Mucosa of gallbladder (tissue), 1 donor: ENCODE measurements at regions not wholly inside any gene's neighbourhood (a gene's known extent, or its start where the extent isn't known, plus 50 kb on each side); places are given as distances from the start of the nearest gene placed in this dataset.
A peak's percentile ranks its signal among the peaks of the same experiment; 100 is the strongest.

ENCODE experiments used
- DNase-seq: peaks from one replicate; pipeline ENCODE4 v3.0.0-alpha.2; 2020; ENCODE audit warnings: low spot score
- donor health status: DM: no; HTN: no; CAD: no.

DNA sequence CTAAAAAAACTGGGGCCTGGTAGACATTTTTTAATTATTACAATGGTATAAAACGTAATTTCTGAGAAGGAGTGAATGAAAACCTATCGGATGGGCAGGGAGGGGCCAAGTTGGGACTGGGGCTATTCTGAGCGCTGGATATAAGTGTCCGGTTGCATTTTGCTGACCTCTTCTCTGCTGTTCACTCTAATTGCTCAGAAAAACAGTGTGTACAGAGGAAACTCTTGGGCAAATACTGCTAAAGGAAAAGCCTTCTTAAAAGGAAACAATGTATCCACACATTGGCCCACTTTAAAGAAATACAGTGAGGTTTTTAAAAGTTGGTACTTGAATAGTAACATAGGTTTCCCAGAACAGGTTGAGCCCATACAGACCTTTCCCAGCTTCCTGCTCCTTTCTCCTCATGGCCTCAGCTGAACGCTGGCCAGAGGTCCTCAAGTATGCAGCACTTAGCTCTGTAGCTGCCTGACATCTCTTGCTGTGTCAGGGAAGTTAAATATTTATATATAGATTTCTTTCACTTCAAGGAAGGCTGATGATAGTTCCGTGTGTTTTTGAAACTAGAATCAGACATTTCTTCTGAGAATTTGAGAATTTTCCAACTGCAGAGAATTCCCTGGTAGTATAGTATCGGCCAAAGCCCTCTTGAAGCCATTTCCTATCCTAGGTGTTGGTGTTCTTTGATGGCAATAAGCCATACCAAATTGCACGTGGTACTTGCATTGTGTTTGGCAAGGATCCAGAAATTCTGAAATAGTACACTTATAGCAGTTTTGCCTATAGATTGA is 97.1 kb upstream of the SLC4A4 start:
- peak; percentile 26 for DNase-seq

DNA sequence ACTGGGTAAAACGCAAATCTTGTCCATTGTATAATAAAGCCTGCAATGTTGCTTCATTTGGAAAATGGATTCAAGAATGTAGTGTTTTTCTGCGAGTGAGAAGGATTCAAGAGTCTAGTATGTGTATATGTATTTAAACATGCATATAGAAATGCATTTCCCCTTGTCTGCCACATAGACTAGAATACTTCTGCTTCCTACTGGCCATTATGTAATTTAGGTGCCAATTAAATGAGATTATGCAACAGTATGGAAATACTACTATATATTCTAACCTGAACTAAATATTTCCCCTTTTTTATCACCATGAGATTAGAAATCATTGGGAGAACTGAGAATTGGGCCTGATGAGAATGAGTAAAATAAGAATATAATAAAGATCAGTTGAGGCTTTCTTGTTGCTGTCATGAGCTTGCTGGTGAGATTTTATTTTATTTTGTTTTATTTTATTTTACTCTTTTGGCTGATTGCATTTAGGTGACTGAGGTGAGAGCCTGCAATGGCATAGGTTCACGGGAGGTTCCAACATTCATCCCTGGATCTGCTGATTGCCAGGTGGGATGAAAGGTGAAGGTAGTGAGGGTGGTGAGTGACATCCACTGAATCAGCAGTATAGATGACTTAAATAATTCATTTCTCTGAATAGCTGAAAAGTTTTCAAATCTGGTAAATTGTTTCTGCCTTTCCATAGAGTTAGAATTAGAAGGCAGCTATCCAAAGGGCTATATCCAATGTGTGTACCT is 95.6 kb upstream of the SLC4A4 start:
- no peak for DNase-seq

DNA sequence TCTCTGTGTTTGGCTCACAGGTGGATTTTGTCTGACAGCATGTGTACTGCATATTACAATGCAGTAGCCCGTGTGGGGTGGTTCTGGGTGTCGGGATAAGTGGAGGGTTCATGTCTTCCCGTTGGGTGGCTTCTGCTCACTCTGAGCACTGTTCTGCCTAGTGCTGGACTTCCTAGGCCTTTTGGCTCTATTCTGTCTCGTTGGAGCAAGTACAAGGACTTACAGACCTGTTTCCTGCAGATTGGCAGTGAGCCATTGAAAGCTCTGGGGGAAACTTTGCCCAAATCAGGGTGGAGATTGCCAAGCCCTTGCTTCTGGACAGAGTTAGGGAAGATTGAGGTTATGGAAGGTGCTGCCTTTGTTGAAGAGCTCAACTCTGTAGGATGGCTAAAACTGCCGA is 91.1 kb upstream of the SLC4A4 start:
- no peak for DNase-seq

DNA sequence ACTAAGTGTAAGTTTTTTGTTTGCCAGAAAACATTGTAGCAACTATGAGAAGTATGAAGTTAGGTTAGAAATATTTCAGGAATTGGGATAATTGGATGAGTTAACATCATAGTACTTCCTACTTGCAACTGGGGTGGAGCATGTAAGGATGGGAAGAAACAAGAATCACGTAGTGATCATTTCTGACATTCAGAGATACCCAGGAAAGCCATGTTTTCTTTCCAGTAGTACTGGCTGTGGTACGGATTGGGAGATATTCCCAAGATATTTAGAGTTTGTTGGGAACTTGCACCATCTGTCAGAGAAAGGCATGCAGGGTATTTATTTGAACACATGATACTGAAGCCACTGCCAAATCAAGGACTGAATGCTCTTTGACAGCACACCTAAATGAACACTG is 87.6 kb upstream of the SLC4A4 start:
- no peak for DNase-seq

DNA sequence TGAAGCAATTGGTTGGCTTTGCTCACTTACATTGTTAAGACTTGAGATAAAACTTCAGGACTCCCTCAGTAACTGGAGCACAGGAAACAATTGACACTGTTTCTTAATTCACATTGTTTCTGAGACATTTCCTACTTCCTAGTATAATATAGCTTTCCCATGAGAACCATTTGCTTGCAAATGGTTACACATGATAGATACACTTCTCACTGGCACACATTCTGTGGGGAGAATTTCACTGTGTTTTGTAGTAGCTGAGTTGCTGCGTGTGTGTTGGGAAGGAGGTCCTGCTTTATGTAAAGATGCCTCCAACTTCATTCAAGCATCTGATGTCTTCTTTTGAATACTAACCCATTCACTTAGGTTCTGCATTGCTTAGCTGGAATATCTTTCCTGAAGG is 85.3 kb upstream of the SLC4A4 start:
- DNase-seq: no peak

DNA sequence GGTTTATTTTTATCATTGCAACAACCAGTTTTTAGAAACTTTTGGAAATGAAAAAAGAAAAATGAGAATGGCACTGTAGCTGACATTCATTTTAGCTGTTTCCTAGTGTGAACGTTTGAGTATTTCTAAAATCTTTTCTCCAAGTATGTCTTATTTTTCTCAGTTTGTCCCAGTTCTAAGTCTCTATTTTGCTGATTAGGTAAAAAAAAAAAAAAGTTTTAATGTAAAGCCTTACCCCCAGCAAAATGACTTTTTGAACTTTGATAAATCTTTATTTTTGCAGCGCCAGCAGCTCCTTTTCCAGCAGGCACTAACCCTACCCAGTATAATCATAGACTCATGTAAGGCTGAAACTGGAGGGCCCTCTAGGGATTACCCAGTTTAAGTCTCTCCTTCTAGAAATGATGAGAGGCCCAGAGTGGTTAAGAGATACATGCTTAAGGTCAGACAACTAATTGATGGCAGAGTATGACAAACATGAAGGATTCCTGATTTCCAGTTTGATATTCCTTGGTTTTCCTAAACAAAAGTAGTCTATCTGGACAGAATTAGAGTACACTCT is 84.3 kb upstream of the SLC4A4 start:
- no peak for DNase-seq

DNA sequence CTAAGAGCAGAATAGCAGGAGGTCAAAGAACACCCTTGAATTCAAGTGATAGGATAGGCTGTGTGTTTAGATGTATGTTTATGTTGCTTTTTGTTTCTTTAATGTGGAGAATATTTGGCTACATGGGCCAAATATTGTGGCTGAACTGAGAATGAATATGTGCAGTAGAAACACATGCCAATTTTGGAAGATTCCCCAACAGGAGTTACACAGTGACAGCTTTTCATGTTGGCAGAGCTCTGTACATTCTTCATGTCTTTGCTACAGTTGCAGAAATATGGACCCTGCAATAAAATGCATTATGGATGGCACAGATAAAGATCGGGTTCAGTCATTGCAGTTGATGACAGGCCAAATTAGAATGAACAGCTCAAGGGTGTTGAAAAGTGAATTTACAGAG is 82.8 kb upstream of the SLC4A4 start:
- DNase-seq: no peak

DNA sequence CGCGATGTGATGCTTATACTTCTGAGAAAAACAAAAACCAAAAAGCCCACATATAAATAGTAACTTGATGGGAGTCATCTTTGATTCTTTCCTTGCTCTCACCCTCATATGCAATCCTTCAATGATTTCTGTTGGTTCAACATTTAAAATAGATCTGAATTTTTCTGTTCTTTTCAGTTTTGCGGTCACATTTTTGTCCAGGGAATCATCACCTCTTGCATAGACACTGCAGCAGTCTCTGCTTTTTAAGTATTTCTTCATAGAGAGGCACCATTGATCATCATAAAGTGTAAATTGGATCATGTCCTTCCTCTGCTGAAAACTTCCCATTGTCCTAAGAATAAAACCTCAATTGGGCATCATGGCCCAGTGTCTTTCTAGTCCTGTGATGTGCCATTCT is 81.1 kb upstream of the SLC4A4 start:
- no peak for DNase-seq

DNA sequence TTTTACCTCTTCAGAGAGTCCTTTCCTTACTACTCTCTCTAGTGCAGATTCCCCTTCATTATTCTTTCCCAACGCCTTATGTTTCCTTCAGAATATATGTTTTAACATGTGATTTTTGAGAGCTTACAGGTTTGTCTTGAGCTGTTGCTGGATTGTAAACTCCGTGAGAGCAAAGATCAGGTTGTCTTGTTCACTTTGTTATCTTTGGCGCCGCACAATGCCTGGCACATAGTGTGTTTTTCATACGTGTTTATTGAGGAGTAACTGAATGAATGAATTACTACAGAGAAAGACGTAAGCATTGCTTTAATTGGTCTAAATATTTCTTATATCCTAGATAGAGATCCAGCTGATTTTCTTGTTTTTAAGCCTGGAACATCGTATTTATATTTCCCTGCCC is 80.5 kb upstream of the SLC4A4 start:
- no peak for DNase-seq

DNA sequence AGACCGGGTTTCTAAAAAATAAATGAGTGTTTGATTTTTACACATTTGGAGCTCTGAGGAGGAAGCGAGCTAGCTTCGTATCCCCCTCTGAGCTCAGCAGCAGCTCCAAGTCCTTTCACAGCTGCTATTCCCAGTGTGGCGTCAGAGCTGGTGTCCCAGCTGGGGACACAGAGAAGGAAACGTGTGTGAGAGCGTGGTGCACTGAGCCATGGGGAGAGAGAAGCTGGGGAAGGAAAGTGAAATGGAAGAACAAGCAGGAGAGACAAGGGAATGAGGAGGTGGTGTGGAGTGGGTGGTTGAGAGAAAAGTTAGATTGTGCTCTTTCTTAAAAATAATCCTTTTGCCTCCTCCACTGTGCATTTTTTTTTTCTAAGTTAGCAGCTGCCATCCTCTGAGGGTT is 79.5 kb upstream of the SLC4A4 start:
- no peak for DNase-seq

DNA sequence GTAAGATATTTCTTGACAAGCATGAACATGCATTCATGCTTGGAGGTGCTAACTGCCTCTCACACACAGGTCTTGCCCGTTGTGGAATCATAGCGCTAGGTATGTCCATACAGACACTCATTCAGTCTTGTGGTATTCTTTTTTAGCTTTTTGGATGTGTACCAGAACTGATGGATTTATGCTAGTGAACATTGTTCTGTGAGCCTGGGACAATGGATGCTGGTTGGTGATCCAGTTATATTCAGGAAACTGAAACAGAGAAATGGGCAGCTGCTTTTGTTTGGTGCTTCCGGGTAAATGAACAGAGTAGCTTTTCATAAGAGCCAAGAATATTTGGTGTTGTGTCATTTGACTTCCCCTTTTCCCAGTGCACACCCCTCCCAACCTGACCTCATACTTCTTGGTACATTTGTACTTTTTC is 78.9 kb upstream of the SLC4A4 start:
- DNase-seq: no peak

DNA sequence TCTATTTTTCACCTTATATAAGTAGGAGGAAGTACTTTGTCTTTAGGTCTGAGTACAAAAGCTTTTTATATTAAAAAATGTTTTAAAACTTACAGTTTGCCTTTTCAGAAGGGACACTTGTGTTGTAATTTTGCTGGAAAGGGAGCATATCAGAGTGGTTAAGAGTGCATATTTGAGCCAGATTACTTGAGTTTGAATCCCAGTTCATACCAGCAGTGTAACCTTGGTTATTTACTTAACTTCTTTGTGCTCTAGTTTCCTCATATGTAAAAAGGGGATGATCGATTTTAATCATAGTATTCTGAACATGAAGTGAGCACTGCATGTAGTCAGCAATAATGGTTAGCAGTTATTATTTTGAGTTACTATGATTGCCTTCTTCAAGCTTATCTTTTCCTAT is 78.3 kb upstream of the SLC4A4 start:
- no peak for DNase-seq

DNA sequence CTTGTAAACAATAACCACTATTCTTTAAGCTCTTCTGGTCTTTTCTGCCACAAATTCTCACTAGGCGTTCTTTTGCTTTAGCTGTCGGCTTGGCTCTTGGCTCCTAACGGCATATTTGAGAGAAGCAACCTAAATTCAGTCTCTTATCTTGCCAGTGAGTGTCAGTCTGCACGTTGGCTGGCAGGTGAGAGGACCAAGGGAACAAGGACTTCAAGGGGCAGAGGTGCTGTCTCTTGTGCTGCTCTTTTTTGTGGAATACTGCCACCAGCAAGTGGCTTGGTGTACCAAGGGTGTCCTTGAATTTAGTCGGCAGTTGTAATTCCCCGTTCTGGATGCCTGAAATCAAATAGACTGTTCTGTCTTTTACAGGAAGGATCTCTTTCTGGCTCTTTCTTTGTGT is 77.8 kb upstream of the SLC4A4 start:
- no peak for DNase-seq

DNA sequence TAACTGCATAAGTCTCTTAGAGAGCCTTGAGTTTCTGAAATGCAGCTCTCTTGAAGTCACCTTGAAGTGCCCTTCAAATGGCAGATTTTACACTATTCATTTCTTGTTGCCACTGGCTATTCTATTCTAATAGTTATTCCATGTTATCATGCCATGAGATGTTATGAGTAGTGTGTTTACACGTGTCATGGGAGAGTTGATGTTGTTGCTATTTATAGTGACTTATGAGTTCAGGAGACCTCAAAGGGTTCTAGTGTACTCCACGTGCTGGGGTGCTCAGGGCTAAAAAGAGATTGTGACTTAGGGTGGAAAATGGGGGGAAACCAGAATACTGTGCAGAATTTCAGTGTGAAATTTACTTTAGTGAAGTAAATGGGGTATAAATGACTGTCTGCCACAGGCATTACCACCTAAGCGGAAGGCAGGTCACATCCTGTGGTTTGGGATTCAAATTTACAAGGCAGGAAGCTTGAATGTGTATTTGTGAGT is 77.1 kb upstream of the SLC4A4 start:
- no peak for DNase-seq

DNA sequence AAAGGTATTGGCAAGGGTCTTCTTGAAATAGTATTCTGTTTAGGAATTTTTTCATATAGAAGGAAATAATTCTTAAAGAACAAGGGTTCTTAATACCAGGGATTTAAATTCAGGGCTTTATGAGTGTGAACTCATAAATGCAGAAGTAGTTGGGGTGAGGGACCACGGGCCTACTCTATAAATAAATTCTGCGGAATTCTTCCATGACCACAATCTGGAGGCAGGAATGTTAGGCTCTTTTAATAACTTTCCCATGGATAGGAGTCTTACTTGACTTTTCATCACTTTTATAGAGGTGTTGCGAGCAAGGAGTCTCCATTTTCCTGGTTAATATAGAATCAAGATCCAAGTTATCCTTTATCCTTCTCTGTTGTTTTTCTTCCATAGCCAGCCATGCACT is 76.7 kb upstream of the SLC4A4 start:
- DNase-seq: no peak

DNA sequence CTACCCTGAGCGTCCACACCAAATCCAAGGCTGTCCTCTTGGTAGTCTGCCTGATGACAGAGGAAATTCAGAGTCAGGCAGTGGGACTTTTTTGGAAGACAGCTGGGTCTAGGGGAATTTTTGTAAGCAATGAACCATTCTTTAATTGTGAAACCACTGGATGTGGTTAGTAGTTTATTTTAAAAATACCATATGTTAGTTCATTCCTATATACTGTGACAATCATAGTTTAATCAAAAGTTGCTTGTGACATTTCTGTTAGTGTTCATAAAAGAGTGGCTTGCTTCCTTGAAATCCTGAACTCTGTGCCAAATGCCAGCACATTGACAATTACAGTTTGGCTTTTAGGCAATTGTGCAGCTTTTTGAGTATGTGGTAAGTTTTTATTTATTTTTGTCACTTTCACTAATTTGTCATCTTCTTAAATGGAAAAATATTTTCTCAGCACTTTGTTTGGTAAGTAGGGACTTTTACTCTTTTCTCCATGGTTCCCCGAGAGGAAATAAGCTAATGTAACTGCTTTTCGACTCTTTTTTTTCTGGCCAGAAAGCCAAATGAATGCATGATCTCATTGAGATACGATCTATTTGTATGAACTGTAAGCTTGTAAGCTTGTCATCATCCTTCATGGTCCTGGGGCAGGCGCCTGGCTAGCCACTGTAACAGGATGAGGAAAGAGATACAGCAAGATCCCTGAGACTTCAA is 72.6 kb upstream of the SLC4A4 start:
- DNase-seq: no peak

DNA sequence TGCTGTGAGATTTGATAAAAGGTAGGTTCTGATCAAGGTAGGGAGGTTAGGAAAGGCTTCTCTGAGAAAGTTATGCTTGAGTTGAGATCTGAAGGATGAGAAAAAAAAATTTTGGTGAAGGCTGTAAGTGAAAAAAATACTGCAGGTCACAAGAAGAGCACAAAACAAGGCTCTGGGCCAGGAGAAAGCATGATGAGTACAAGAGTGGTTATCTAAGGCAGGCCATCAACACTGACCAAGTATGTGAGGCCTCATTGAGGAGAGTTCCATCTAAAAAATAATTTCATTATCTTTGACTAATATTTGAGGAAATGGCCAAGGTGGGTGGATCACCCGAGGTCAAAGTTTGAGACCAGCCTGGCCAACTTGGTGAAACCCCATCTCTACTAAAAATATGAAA is 71.6 kb upstream of the SLC4A4 start:
- no peak for DNase-seq

DNA sequence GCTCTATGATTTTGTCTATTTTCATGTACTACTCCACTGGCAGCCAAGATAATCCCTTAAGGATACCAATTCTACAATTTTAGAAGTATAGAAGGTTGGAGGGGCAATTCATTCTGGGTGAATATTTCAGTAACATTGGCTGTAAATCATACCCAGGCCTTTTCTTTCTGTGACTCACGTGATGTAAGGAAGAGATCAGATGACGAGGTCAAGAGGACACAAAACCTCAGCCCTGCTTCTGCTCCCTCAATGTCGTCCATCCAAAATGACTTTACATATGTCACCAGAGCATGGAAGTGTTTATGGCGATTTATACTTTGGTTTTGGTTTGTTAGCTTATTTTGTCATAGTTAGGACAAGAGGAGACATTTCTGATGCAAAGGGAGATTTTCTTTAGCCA is 70.7 kb upstream of the SLC4A4 start:
- no peak for DNase-seq

DNA sequence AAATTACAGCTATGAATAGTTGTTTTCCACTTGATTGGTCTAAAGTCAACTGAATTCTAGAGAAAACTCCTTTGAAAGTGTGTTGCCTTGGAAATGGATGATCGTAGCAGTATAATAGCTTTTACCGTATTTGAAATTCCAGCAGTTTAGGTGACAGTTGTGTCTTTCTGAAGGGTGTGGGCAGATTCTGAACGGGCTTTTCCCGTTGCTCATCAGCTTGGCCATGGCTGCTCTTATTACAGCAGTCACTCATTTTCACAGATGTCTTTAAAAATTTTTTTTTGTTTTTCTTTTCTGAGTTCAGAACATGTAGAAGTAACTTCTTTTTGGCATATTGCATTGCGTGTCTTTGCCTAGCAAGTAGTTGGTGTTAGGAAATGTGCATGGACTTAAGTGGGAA is 69.6 kb upstream of the SLC4A4 start:
- DNase-seq: no peak

DNA sequence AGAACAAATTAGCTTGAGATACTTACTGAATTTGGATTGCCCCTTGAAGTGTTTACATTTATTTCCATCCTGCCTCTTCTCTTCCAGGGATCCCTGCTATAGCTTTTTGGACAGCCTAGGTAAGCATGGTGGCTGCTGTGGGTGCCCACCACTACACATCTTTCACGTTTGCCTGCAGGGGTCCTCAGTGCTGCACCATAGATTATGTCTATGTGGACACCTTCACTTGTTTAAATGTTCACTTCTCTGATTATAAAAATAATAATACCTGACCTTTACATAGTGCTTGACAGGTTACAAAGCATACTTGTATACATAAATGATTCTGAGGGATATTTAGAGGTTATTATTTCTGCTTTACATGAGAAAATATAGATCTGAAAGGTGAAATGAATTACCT is 67.9 kb upstream of the SLC4A4 start:
- no peak for DNase-seq

DNA sequence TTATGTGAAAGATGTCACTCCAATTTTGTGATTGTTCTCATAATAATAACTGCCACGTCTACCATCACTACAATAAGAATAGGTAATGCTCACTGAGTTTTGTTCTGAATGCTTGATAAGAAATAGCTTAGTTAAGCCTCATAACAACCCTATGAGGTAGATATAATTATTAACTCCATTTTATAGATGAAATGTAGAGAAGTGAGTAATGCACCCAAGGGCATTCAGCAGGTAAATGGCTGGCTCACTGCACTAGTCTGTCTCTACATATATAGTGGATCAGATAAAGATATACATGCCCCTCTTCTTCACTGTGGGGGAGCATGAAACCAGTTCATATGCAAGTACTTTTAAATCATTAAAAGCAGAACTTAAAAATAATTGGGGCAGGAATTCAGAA is 65.8 kb upstream of the SLC4A4 start:
- no peak for DNase-seq

DNA sequence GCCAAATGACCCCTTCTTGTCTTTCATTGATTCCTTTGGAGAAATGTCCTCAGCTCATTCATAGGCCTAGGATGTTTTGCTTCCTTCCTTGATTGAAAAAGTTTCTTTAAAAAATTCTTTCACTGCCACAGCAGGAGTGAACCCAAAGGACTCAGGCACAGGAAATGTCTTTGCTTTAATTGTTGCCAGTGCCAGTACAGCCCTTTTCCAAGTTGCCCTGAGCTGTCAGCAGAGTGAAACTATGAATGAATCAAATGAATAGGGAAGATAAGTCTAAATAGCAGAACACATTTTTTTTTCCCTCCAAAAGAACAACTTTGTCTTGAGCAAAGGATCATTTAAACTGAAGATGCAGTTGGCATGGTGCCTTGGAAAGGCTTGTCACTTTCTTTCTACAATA is 63.8 kb upstream of the SLC4A4 start:
- DNase-seq: no peak

DNA sequence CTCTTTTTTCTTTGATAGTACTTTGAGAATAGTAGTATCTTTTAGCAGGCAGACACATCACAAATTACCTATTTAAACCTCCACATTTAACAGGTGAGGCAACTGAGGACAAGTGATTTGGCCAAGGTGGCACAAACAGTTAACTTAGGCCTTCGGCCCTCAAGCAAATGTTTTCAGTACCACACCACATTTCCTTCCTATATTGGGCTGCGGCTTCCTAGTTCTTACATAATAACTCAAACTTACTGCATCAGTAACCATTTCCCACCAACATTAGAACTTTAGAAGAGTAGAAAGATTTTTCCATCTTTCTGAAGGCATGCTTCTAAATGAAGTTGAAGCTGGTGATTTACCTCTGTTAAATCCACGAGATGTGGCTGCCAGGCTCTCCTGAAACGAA is 63.2 kb upstream of the SLC4A4 start:
- DNase-seq: no peak
